GM23338 (cell line): ENCODE measurements at regions not wholly inside any gene's neighbourhood (a gene's known extent, or its start where the extent isn't known, plus 50 kb on each side); places are given as distances from the start of the nearest gene placed in this dataset.

ENCODE experiments used
- ATAC-seq: fragments of 200-7000 bp; cut with Tn5 transposase; 3 replicates; pipeline ENCODE4 v1.9.1; 2020
- DNase-seq: peaks from one replicate; pipeline ENCODE4 v3.0.0-alpha.2; 2015; ENCODE audit warnings: low spot score
- H2AFZ ChIP-seq: fragments of 200-600 bp; sonication (generic); 2 replicates; pipeline ENCODE4 v1.8.0; 2016; ENCODE audit warnings: antibody characterized with exemption, mild to moderate bottlenecking, moderate library complexity
- H3F3A ChIP-seq: fragments of 200-600 bp; sonication (generic); replicated peaks from 2 replicates; pipeline ENCODE4 v1.8.0; 2017; ENCODE audit warnings: antibody characterized with exemption, mixed run types, low read depth
- H3K27ac ChIP-seq: fragments of 200-600 bp; sonication (generic); 2 replicates; pipeline ENCODE4 v1.6.1; 2016; ENCODE audit warnings: low read depth
- H3K27me3 ChIP-seq: fragments of 200-600 bp; sonication (generic); 2 replicates; pipeline ENCODE4 v1.8.0; 2016; ENCODE audit warnings: mild to moderate bottlenecking, mixed run types, moderate library complexity; ENCODE audit not compliant: insufficient read depth
- H3K36me3 ChIP-seq: fragments of 200-600 bp; sonication (generic); 2 replicates; pipeline ENCODE4 v1.8.0; 2016; ENCODE audit warnings: mild to moderate bottlenecking; ENCODE audit not compliant: insufficient read depth
- H3K4me1 ChIP-seq: fragments of 200-600 bp; sonication (generic); 2 replicates; pipeline ENCODE4 v1.8.0; 2016; ENCODE audit warnings: mild to moderate bottlenecking, moderate library complexity; ENCODE audit not compliant: insufficient read depth
- H3K4me2 ChIP-seq: fragments of 200-600 bp; sonication (generic); 2 replicates; pipeline ENCODE4 v1.7.1; 2017; ENCODE audit warnings: mixed run types
- H3K4me3 ChIP-seq: fragments of 200-600 bp; sonication (generic); 2 replicates; pipeline ENCODE4 v1.6.1; 2016; ENCODE audit warnings: mixed run types
- H3K79me2 ChIP-seq: fragments of 200-600 bp; sonication (generic); replicated peaks from 2 replicates; pipeline ENCODE4 v1.8.0; 2017; ENCODE audit warnings: mild to moderate bottlenecking; ENCODE audit not compliant: insufficient read depth
- H3K9me2 ChIP-seq: fragments of 200-600 bp; sonication (generic); 2 replicates; pipeline ENCODE4 v1.8.0; 2017; ENCODE audit not compliant: insufficient read depth
- H4K20me1 ChIP-seq: fragments of 200-600 bp; sonication (generic); replicated peaks from 2 replicates; pipeline ENCODE4 v1.8.0; 2017; ENCODE audit warnings: mild to moderate bottlenecking; ENCODE audit not compliant: insufficient read depth
- H3K27ac Mint-ChIP-seq: 2 replicates; pipeline ENCODE4 v1.8.0; 2020; ENCODE audit warnings: inconsistent platforms, mild to moderate bottlenecking, moderate library complexity, mixed read lengths
- H3K27me3 Mint-ChIP-seq: 3 replicates; pipeline ENCODE4 v1.8.0; 2022; ENCODE audit warnings: low read depth, mild to moderate bottlenecking, moderate library complexity, mixed read lengths, inconsistent platforms; ENCODE audit not compliant: insufficient read depth, poor library complexity
- H3K36me3 Mint-ChIP-seq: 3 replicates; pipeline ENCODE4 v1.8.0; 2021; ENCODE audit warnings: low read depth, mild to moderate bottlenecking, inconsistent platforms, moderate library complexity, mixed read lengths
- H3K4me1 Mint-ChIP-seq: 3 replicates; pipeline ENCODE4 v1.8.0; 2020; ENCODE audit warnings: mild to moderate bottlenecking, inconsistent platforms, mixed read lengths
- H3K4me3 Mint-ChIP-seq: 3 replicates; pipeline ENCODE4 v1.8.0; 2021; ENCODE audit warnings: moderate library complexity, mild to moderate bottlenecking, inconsistent platforms, mixed read lengths
- H3K9me3 Mint-ChIP-seq: 3 replicates; pipeline ENCODE4 v1.8.0; 2020; ENCODE audit warnings: moderate library complexity, mild to moderate bottlenecking, inconsistent platforms, mixed read lengths
- CREB1 ChIP-seq: fragments of 250-450 bp; sonication (Bioruptor Pico); IDR thresholded peaks from 2 replicates; pipeline ENCODE4 v1.5.0; 2020; ENCODE audit warnings: low read depth, mild to moderate bottlenecking, moderate library complexity
- EZH2 ChIP-seq: fragments of 200-600 bp; sonication (generic); IDR thresholded peaks from one replicate; pipeline ENCODE4 v1.8.0; 2017; ENCODE audit warnings: antibody characterized with exemption, mild to moderate bottlenecking, low read depth; ENCODE audit not compliant: unreplicated experiment
- EZH2phosphoT487 ChIP-seq: fragments of 200-600 bp; sonication (generic); IDR thresholded peaks from one replicate; pipeline ENCODE4 v1.8.1; 2018; ENCODE audit warnings: antibody characterized with exemption; ENCODE audit not compliant: unreplicated experiment
- JUNB ChIP-seq: IDR thresholded peaks from one replicate; pipeline ENCODE4 v1.6.1; 2016; ENCODE audit warnings: antibody characterized with exemption; ENCODE audit not compliant: unreplicated experiment
- NANOG ChIP-seq: IDR thresholded peaks from 2 replicates; pipeline ENCODE4 v1.6.1; 2016; ENCODE audit warnings: antibody characterized with exemption, borderline replicate concordance
- POLR2AphosphoS5 ChIP-seq: IDR thresholded peaks from 2 replicates; pipeline ENCODE4 v1.6.1; 2016; ENCODE audit warnings: antibody characterized with exemption, low read depth
- STAT1 ChIP-seq: IDR thresholded peaks from one replicate; pipeline ENCODE4 v1.6.1; 2016; ENCODE audit warnings: antibody characterized with exemption; ENCODE audit not compliant: unreplicated experiment
- ZNF114 ChIP-seq: fragments of 250-450 bp; sonication (Bioruptor Pico); IDR thresholded peaks from 2 replicates; pipeline ENCODE4 v1.5.0; 2020; ENCODE audit warnings: mild to moderate bottlenecking, moderate library complexity
- ZNF331 ChIP-seq: fragments of 250-450 bp; sonication (Bioruptor Pico); IDR thresholded peaks from 2 replicates; pipeline ENCODE4 v1.5.0; 2020; ENCODE audit warnings: low read depth, mild to moderate bottlenecking, moderate library complexity
- TF ChIP-seq, protein P1 (sequence below): fragments of 250-450 bp; sonication (Bioruptor Pico); IDR thresholded peaks from 2 replicates; pipeline ENCODE4 v1.5.0; 2020; ENCODE audit warnings: mild to moderate bottlenecking, moderate library complexity
- TF ChIP-seq, protein P2 (sequence below), 2 experiments: fragments of 200-600 bp in 1 of 2; sonication (generic) in 1 of 2; conservative IDR thresholded peaks; 2 replicates each; pipeline versions ENCODE4 v1.5.1 to v1.6.1; 2016 to 2017; ENCODE audit warnings: antibody characterized with exemption in 2 of 2, low read depth in 2 of 2, mild to moderate bottlenecking in 2 of 2, moderate library complexity in 1 of 2
- TF ChIP-seq, protein P3 (sequence below): IDR thresholded peaks from 2 replicates; pipeline ENCODE4 v1.6.1; 2016; ENCODE audit warnings: antibody characterized with exemption
- TF ChIP-seq, protein P4 (sequence below): IDR thresholded peaks from one replicate; pipeline ENCODE4 v1.6.1; 2018; ENCODE audit warnings: antibody characterized with exemption; ENCODE audit not compliant: unreplicated experiment

DNA sequence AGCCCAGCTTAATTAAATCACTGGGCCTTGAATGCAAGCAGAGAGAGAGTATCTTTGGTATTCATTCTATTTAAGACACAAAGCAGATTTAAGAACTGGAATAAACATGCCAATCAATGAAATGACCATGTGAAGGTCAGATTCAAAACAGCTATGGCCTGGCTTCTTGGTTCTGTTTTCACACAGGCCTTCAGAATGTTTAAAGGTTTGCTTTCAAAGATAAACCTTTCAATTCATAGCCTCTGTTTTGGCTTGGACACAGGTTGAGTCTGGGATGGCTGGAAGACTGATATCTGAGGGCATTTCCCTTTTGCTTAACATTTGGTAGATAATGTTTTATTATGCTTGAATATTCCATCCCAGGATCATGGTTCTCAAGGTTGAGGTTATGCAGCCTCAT is 244.4 kb upstream of the KBTBD8 start:
- ATAC-seq (no peak), DNase-seq (no peak)
- TF ChIP-seq EZH2phosphoT487 (no peak), JUNB (no peak), ZNF114 (CRISPR knock-in tag) (no peak), STAT1 (no peak), EZH2 (no peak), NANOG (no peak), ZNF331 (no peak), POLR2AphosphoS5 (no peak), CREB1 (CRISPR knock-in tag) (no peak)
- TF ChIP-seq, protein P1, sequence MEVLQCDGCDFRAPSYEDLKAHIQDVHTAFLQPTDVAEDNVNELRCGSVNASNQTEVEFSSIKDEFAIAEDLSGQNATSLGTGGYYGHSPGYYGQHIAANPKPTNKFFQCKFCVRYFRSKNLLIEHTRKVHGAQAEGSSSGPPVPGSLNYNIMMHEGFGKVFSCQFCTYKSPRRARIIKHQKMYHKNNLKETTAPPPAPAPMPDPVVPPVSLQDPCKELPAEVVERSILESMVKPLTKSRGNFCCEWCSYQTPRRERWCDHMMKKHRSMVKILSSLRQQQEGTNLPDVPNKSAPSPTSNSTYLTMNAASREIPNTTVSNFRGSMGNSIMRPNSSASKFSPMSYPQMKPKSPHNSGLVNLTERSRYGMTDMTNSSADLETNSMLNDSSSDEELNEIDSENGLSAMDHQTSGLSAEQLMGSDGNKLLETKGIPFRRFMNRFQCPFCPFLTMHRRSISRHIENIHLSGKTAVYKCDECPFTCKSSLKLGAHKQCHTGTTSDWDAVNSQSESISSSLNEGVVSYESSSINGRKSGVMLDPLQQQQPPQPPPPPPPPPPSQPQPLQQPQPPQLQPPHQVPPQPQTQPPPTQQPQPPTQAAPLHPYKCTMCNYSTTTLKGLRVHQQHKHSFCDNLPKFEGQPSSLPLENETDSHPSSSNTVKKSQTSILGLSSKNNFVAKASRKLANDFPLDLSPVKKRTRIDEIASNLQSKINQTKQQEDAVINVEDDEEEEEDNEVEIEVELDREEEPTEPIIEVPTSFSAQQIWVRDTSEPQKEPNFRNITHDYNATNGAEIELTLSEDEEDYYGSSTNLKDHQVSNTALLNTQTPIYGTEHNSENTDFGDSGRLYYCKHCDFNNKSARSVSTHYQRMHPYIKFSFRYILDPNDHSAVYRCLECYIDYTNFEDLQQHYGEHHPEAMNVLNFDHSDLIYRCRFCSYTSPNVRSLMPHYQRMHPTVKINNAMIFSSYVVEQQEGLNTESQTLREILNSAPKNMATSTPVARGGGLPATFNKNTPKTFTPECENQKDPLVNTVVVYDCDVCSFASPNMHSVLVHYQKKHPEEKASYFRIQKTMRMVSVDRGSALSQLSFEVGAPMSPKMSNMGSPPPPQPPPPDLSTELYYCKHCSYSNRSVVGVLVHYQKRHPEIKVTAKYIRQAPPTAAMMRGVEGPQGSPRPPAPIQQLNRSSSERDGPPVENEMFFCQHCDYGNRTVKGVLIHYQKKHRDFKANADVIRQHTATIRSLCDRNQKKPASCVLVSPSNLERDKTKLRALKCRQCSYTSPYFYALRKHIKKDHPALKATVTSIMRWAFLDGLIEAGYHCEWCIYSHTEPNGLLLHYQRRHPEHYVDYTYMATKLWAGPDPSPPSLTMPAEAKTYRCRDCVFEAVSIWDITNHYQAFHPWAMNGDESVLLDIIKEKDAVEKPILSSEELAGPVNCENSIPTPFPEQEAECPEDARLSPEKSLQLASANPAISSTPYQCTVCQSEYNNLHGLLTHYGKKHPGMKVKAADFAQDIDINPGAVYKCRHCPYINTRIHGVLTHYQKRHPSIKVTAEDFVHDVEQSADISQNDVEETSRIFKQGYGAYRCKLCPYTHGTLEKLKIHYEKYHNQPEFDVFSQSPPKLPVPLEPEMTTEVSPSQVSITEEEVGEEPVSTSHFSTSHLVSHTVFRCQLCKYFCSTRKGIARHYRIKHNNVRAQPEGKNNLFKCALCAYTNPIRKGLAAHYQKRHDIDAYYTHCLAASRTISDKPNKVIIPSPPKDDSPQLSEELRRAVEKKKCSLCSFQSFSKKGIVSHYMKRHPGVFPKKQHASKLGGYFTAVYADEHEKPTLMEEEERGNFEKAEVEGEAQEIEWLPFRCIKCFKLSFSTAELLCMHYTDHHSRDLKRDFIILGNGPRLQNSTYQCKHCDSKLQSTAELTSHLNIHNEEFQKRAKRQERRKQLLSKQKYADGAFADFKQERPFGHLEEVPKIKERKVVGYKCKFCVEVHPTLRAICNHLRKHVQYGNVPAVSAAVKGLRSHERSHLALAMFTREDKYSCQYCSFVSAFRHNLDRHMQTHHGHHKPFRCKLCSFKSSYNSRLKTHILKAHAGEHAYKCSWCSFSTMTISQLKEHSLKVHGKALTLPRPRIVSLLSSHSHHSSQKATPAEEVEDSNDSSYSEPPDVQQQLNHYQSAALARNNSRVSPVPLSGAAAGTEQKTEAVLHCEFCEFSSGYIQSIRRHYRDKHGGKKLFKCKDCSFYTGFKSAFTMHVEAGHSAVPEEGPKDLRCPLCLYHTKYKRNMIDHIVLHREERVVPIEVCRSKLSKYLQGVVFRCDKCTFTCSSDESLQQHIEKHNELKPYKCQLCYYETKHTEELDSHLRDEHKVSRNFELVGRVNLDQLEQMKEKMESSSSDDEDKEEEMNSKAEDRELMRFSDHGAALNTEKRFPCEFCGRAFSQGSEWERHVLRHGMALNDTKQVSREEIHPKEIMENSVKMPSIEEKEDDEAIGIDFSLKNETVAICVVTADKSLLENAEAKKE (CRISPR knock-in tag), result no peak
- TF ChIP-seq, protein P2, sequence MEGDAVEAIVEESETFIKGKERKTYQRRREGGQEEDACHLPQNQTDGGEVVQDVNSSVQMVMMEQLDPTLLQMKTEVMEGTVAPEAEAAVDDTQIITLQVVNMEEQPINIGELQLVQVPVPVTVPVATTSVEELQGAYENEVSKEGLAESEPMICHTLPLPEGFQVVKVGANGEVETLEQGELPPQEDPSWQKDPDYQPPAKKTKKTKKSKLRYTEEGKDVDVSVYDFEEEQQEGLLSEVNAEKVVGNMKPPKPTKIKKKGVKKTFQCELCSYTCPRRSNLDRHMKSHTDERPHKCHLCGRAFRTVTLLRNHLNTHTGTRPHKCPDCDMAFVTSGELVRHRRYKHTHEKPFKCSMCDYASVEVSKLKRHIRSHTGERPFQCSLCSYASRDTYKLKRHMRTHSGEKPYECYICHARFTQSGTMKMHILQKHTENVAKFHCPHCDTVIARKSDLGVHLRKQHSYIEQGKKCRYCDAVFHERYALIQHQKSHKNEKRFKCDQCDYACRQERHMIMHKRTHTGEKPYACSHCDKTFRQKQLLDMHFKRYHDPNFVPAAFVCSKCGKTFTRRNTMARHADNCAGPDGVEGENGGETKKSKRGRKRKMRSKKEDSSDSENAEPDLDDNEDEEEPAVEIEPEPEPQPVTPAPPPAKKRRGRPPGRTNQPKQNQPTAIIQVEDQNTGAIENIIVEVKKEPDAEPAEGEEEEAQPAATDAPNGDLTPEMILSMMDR (conservative IDR thresholded peaks at IDR 0.05; ENCODE audit: low read depth in 2 of 2), result no peak
- TF ChIP-seq, protein P3, sequence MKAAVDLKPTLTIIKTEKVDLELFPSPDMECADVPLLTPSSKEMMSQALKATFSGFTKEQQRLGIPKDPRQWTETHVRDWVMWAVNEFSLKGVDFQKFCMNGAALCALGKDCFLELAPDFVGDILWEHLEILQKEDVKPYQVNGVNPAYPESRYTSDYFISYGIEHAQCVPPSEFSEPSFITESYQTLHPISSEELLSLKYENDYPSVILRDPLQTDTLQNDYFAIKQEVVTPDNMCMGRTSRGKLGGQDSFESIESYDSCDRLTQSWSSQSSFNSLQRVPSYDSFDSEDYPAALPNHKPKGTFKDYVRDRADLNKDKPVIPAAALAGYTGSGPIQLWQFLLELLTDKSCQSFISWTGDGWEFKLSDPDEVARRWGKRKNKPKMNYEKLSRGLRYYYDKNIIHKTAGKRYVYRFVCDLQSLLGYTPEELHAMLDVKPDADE, result no peak
- TF ChIP-seq, protein P4, sequence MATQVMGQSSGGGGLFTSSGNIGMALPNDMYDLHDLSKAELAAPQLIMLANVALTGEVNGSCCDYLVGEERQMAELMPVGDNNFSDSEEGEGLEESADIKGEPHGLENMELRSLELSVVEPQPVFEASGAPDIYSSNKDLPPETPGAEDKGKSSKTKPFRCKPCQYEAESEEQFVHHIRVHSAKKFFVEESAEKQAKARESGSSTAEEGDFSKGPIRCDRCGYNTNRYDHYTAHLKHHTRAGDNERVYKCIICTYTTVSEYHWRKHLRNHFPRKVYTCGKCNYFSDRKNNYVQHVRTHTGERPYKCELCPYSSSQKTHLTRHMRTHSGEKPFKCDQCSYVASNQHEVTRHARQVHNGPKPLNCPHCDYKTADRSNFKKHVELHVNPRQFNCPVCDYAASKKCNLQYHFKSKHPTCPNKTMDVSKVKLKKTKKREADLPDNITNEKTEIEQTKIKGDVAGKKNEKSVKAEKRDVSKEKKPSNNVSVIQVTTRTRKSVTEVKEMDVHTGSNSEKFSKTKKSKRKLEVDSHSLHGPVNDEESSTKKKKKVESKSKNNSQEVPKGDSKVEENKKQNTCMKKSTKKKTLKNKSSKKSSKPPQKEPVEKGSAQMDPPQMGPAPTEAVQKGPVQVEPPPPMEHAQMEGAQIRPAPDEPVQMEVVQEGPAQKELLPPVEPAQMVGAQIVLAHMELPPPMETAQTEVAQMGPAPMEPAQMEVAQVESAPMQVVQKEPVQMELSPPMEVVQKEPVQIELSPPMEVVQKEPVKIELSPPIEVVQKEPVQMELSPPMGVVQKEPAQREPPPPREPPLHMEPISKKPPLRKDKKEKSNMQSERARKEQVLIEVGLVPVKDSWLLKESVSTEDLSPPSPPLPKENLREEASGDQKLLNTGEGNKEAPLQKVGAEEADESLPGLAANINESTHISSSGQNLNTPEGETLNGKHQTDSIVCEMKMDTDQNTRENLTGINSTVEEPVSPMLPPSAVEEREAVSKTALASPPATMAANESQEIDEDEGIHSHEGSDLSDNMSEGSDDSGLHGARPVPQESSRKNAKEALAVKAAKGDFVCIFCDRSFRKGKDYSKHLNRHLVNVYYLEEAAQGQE, result no peak
- Mint-ChIP-seq H3K27ac (no peak overlapping the region), H3K36me3 (0 out of 3 replicates have a peak, but pooled peaks cover 3% of the 10 kb centered on the region), H3K27me3 (peaks cover 6% of the 10 kb centered on the region), H3K9me3 (no peaks in the 10 kb centered on the region), H3K4me1 (no peaks in the 10 kb centered on the region), H3K4me3 (no peak overlapping the region)
- no peak overlapping the region for H3K27ac ChIP-seq
- H2AFZ ChIP-seq, result no peak overlapping the region
- H3K4me2 ChIP-seq, result no peak overlapping the region
- H3K4me3 ChIP-seq, result no peak overlapping the region
- no peaks in the 10 kb centered on the region for H4K20me1 ChIP-seq
- H3K4me1 ChIP-seq, result 0 out of 2 replicates have a peak, but pooled peaks cover 2% of the 10 kb centered on the region
- no peaks in the 10 kb centered on the region for H3F3A ChIP-seq
- peaks cover 17% of the 10 kb centered on the region; the same call in 1 of the 2 replicates for H3K9me2 ChIP-seq
- H3K36me3 ChIP-seq, result no peaks in the 10 kb centered on the region
- H3K27me3 ChIP-seq, result no peaks in the 10 kb centered on the region
- no peaks in the 10 kb centered on the region for H3K79me2 ChIP-seq
